ENCODE measurements at regions not wholly inside any gene's neighbourhood (a gene's known extent, or its start where the extent isn't known, plus 50 kb on each side); places are given as distances from the start of the nearest gene placed in this dataset.
A peak's percentile ranks its signal among the peaks of the same experiment; 100 is the strongest.

DNA sequence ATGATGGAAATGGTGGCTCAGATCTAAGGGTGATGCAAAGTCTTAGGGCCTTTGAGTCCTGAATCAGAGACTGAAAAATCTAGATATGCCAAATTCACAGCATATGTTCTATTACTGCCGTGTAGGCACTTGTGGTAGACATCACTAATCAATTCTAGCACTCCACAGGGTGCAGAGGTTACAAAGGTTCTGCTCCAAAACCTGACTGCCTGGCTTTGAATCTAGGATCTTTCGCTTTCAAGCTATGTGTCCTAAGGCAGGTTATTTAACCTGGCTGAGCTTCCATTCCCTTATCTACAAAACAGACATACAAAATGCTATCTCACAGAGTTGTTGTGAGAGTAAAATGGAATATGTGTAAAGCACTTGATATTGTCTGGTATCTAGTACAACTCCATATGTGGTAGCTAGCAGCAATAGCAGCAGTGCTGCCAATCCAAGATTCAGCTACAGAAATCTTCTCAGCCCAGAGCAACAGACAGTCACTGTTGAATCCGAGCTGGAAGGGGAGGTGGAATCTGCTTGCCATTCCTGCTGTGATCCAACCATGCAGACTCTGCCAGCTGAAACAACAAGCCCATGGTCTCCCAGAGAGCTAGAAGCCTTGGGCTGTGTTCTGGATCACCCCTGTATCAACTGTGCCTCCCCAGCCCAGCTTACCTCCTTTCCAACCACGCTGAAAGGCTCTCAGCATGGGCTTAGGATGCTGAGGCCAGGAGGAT, 206.9 kb downstream of the TFAP2C start:
- DNase-seq (ENCODE audit: low read depth): no peak

DNA sequence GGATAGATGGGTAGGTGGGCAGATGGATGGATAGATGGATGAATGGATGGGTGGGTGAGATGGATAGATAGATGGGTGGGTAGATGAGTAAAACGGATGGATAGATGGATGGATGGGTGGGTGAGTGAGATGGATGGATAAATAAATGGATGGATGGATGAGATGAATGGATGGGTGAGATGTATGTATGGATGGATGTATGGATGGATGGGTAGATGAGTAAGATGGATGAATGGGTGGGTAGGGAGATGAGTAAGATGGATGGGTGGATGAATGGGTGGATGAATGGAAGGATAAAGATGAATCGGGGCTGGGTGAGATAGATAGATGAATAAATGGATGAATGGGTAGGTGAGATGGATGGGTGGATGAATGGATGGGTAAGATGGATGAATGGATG, 210.1 kb downstream of the TFAP2C start:
- no peak for DNase-seq (ENCODE audit: low read depth)

DNA sequence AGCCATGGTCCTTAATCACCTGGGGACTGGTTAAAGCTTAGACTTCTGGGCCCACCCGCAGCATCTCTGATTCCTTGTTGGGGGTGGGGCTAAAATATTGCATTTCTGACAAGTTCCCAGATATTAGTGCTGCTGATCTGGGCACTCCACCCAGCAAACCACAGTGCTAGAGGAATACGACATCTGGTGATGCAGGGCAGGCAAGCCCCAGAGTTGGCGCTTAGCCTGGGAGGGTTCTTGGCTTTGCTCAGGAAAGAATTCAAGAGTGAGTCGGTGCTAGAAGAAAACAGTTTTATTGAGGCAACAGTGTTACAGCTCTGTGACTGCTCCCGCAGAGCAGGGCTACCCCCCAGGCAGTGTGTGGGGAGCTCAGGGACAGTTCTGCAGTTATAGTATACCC, 210.7 kb downstream of the TFAP2C start:
- DNase-seq (ENCODE audit: low read depth): no peak

DNA sequence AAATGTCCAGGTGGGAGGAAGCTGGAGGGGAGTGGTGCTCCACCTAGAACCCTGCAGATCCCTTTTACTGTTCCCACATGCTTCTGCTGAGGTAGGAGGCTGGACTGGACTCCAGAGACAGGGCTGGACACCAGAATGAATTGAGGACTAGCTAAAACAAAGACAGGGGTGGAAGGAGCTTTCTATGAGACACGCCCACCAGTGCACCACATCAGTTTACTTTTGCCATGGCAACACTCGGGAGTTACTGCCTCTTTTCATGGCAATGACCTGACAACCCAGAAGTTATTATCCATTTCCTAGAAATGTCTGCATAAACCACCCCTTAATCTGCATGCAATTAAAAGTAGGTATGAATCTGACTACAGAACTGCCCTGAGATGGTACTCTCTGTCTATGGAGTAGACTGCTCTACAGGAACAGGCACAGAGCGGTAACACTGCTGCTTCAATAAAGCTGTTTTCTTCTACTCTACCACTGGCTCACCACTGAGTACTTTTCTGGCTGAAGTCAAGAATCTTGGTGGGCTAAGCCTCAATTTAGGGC, 211.7 kb downstream of the TFAP2C start:
- DNase-seq (ENCODE audit: low read depth): no peak

DNA sequence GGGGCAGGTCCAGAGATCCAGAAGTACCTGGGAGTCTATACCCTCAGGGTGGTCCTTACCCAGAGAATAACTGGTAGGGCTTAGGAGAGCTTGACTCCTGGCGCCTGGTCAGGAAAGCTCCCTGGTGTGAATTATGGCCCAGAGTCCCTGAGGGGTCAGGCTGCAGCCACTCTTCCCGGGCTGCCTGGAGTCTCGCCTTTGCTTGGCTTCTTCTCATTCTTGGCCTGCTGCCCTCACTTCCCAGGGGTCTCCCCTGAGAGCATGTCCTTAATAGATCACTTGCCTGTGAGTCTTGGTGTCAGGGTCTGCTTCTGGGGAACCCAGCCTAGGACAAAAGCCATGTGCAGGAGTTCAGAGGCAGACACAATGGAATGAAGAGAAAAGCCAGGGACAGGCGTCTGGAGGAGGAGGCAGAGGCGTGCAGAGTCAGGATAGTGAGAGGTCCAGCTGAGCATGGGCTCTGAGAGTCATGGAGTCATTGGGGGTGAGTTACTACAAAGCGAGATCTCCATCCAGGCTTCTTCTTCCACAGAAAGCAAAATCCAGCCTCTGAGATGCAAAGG, 212.3 kb downstream of the TFAP2C start:
- DNase-seq (ENCODE audit: low read depth): no peak

DNA sequence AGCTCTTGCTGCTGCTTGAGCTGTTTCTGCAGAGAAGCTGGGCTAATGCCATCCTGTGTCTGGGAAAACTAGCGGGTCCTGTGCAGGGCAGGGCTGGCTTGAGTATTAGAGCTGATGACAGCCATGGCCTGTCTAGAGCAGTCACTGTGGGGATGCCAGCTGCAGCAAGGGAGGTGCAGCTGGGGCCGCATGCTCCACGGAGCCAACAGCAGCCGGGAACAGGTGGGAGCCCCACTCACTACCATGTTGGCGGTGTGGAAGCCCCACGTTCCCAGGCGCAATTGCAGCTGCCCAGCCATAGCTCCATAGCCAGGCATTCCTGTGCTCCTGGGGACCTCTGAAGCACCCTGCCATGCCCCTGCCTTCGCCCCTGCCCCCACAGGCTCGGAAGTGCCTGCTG, 212.9 kb downstream of the TFAP2C start:
- no peak for DNase-seq (ENCODE audit: low read depth)

DNA sequence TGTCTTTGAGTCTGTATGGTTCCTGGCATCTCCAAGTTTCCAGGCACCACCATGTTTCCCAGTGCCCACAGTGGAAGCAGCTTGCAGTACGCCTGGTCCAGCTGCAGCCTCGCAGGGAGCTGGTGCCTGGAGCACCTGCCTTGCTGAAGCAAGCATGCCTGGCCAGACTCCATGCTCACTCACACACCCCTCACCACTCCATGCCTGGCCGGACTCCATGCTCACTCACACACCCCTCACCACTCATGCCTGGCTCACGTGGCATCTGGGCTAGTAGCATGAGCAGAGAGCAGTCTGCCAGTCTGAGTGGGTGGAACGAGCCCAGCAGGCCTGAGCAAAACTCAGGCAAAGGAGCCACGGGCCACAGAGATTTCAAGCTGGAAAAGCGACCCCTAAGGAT, 214.3 kb downstream of the TFAP2C start:
- DNase-seq (ENCODE audit: low read depth): no peak

DNA sequence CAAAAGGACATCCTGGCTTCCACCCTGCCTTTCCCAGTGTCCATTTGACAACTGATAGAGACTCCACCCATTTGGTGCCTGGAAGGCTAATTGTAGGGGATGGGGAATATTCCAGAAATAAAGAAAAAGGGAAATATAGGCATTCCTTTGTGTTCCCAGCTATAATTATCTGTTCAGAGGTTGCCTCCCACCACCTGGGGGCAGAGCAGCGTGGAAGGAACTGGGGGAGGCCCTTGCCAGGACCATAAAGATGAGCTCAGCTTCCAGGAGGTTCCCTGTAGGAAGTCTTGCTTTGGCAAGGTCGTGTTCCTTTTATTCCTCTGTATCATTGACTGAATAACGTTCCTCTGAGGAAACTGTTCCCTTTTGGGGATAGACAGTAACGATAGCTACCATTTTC, 214.7 kb downstream of the TFAP2C start:
- DNase-seq (ENCODE audit: low read depth): no peak

DNA sequence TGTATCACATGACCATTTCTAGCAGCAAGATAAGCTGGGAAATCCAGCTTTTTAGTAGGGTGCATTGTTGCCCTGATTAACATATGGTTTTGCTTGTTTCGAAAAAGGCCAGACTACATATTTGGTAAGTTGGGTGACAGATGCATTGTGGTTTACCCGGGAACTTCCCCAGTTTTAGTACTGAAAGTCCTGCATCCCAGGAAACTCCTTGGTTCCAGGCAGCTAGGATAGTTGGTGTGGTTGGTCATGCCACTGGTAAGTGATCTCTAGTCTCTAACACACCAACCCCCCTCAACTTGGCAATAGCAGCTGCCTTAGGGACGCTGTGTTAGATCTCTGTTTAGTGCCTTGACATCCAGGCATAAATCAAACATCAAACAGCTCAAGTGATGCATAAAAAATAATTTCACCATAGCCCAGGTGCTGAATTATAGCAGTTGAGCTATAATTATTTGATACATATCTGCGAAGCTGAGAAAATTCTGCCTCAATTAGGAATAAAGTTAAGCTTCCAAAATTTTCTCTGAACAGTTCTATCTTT, 216.5 kb downstream of the TFAP2C start:
- DNase-seq (ENCODE audit: low read depth): no peak

DNA sequence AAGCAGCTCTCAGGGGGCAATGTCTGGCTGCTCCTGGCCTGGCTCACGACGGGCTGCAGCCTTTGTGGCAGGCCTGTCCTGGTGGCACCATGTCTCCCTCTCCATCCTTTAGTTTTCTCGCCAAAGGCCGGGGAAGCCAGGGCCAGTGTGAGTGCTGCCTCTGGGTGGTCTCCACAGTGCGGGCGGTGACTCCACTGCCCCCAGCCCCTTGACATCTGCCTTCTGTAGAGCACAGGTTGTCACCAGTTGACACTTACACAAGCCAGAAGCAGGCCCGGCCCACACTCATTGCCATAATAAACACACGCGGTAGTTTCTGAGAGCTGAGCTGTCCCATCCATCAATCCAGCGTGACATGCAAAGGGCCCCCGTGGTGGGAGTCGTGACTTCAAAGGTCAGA, 219.5 kb downstream of the TFAP2C start:
- DNase-seq (ENCODE audit: low read depth): no peak

DNA sequence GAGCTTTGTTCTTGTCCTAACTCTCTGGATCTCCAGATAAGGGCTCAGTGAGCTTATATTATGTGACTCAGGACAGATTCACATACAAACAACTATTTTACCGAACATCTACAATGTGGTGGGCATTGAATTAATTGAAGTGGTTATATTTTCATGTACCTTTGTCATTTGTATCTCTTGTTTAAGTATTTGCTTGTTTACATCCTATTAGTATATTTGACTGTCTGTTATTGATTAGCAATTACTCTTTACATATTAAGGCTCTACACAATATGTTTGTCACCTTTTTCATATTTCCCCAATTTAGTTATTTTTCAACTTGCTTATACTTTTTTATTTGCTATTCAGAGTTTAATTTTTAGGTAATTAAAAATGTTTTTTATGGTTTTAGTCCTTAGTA, 222.4 kb downstream of the TFAP2C start:
- DNase-seq (ENCODE audit: low read depth): no peak

DNA sequence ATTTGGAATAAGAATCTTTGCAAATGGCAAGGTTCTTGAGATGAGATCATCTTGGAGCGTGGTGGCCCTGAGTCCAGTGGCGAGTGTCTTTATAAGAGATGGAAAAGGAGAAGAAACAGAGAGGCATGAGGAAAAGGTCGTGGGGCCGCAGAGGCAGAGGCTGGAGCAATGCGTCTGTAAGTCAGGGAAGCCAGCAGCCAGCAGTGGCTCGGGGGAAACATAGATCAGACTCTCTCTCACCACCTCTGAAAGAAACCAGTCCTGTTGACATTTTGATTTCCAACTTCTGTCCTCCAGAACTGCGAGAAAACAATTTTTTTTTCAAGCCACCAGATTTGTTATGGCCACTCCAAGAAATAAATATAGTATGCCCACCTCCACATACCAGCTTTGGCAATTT, 226.6 kb downstream of the TFAP2C start:
- no peak for DNase-seq (ENCODE audit: low read depth)

DNA sequence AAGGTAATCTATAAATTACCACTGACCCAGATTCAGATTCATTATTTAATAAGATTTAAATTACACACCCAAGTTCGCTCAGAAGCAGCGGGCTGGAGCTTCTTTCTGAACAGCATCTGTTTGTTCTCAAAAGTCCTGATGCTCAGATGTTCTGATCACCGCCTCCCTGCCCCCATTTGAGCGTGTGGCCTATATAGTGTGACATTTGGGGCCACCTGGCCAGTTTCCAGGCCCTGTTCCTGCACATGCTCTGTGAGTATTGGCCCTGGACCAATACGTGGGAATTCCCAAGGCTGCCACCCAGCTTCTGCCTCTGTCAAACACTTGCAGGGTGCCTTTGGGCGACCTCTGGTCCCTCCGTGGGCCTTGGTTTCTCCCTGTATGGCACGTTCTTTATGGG, 228.8 kb downstream of the TFAP2C start:
- DNase-seq (ENCODE audit: low read depth): no peak

DNA sequence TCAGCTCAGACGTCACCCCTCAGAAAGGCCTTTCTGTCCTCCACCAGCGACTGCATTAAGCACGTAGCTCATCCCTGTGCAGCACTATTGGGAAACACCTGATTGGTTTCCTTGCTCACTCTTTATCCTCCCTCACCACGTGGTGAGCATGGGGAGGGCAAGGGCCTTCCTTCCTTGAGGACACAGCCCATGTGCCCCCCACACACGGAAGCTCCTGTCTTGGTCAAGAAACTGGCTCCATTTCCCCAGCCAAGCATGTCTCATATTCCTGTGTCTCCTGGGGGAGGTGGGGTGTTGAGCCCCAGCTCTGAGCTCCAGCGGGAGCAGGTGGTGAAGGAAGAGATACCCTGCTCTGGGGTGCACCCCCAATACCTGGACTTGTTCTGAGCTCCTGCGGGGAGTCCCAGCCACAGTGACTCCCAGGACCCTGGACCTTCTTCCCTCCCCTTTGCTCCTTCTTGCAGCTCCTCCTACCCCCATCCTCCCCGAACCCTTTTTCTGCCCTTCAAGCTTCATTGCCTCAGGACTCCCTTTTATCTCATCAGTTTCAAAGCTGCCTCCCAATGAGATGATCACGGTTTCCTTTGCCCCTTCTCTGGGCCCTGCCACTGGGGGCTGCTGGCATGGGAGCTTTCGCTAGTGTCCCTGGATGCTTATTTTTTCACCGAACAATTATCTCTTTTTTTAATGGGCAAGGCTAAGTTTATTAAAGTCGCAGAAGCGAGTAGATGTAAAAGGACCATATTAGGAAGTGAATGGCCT, 230.1 kb downstream of the TFAP2C start:
- no peak for DNase-seq (ENCODE audit: low read depth)

DNA sequence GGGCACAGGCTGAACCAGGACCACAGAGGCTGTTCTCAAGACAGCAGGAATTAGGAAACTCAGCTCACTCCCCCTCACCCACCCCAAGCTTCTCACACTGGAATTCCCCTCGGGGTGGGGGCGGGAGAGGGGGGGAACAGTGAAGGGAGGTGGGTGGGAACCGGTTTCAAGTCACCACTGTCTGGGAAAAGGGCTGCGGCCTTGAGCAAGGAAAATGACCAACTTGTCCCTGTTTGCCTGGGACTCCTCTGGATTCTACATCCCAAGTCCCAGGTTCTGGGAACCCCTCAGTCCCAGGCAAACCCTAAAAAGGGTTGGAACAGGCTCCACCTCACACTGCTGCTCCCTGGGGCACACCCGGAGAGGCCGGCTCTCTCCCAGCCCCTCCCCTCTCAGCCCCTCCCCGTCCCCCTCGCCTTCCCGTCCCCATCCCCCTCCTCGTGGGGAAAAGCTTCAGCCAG, 230.7 kb downstream of the TFAP2C start:
- DNase-seq (ENCODE audit: low read depth): no peak

DNA sequence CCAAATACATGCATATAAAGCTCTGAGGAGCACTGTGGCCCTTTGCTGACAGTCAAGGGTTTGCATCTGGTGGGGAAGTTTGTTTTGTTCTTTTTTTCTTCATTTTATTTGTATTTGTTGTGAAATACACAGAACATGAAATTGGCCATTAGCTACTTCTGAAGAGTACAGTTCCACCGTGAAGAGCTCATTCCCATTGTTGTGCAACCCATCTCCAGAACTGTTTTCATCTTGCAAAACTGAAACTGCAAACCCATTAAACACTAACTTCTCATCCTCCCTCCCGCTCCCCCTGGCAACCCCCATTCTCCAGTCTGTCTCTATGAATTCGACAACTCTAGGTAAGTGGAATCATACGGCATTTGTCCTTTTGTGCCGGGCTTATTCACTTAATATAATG, 231.3 kb downstream of the TFAP2C start:
- DNase-seq (ENCODE audit: low read depth): peak; percentile 8

DNA sequence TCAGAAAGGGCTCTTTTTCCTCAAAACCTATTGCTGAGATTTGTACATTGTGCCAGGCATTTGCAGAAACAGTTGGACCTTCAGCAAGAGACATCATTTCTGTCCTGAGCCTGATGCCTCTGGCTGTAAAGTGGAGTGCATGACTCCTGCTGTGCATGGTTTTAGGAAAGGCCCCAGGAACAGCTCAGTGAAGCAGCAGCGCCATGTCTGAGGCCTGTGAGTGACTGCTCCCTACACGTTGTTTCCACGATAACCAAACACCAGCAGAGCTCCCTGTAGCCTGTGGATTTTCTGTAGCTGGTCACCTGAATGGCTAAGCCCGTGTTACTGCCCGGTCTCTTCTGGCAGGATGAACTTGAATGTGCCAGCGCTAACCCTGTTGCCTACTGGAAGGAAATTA, 232.5 kb downstream of the TFAP2C start:
- DNase-seq (ENCODE audit: low read depth): no peak

DNA sequence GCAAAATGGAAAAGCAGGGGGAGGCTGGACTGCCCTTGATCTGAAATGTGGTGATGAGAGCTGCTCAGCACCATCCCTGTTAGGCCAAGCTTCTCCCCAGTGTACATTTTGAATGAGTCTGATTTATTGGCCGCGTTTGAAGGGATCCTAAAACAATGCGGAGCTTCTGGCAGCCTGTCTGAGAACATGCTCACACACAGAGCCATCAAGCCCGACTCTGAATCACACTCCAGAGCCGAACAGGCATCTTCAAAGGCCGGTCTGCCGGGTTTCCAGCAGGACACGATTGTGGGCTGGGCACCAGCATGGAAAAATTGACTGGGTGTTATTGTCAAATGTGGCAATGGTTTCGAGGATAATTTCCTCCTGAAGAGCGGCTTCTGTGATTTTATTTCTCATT, 235.9 kb downstream of the TFAP2C start:
- no peak for DNase-seq (ENCODE audit: low read depth)

DNA sequence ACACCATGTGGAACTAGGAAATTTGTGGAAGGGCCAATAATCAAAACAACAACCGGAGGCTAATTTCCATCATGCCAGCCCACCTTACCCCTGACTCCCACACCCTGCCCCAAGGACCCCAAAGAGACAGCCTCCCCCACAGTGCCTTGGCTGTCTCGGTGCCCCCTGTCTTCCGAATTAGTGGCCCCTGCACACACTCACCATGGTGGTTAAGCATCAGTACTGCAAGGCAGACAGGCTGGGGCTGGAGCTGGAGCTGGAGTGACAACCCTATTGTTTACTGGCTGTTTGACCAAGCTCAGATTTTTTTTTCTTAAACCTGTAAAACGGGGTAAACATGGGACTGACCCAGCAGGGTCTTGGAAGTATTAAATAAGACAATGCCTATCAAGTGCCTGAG, 238.0 kb downstream of the TFAP2C start:
- no peak for DNase-seq (ENCODE audit: low read depth)

DNA sequence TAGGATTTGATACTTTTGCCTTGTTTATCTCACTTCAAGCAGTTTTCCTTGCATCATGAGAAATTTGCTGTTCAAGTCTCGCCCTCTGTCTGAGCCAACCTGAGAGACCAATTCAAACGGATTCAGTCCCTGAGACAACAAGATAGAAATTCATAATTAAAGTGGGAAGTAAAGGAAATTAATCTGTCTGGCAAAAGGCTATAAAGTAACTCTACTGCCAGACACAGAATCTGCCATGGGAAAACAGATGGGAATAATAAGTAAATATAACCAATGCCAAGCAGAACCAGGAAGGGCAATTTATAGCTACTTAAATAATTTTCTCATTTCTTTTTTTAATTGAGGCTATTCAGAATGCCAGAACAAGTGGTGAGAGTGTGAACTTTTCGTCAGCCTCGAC, 239.6 kb downstream of the TFAP2C start:
- no peak for DNase-seq (ENCODE audit: low read depth)

DNA sequence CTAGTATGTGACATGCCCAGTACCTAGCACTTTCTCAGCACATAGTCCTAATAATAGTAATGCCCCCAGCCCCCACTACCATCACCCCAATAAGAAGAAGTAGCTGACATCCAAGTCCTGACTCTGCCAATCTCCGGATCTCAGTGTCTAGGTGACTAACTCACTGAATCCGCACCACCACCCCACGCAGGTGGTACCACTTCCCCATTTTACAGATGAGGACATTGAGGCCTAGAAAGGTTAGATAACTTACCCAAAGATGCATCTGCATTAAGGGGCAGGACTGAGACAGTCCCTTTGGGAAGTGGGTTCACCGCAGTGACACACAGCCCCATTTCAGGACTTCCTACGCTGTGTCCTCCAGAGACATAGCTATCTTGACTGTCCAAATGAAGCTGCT, 241.2 kb downstream of the TFAP2C start:
- DNase-seq (ENCODE audit: low read depth): no peak

DNA sequence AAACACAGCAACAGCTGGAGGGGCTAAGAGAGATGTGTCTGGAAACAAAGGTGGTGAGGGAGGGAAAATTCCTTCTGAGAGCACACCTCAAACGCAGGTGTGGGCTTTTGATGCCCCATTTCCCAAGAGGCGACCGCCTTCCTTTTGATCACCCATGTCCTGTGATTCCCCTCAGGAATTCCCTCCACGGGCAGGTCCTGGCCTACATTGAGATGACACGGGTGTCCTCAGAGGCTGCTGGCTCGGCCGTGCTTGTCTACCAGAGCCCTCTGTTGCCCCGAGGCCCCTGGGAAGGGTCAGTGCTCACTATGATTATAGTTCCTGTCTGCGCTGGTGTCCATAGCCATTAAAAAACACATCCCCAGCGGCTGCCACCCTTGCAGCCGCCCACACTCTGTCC, 242.6 kb downstream of the TFAP2C start:
- no peak for DNase-seq (ENCODE audit: low read depth)
